ENCODE measurements at regions not wholly inside any gene's neighbourhood (a gene's known extent, or its start where the extent isn't known, plus 50 kb on each side); places are given as distances from the start of the nearest gene placed in this dataset.

DNA sequence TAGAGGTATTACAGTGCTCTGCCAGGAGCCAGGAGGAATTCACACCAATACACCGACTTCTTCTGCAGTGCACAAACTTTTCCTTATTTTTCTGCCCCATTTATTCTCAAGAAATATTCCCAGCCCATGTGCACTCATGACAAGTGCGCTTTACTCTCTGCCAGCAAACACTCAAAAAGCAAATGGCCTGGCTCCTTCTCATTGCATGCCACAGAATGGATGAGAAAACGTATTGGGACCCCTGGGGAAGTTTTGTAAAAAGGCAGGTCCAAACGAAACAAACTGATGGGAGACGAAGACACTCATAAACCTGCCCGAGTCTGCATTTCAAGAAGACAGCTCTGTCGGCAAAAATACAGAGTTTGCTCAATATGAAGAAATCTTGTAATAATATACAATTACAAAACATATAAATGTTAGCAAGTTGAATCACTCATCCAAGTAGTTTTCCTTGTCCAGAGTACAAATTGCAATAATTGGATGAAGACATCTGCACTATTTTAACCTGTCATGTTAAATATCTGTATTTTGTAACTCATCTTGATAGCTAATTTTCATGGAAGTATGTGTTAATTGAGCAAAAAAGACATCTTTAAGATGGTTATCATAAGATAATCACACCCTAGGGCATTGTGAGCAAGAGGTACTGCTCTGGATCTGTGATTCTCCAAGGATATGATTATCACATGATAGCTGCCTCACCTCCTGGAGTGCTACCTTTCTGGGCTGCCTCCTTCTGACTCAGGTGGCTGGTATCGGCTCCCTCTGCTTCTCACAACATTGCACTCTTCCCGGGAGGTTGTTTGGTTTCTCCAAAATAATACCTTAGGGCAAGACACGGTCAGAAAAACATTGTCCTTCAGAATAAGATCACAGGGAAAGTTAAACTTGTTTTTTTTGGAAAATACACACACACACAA, 260.8 kb upstream of the G2E3 start:
- Mint-ChIP-seq H3K4me3 (no peak overlapping the region), H3K27me3 (peaks cover 10% of the 10 kb centered on the region), H3K36me3 (no peaks in the 10 kb centered on the region), H3K9me3 (no peaks in the 10 kb centered on the region), H3K27ac (no peak overlapping the region), H3K4me1 (no peaks in the 10 kb centered on the region)
- no peak for ATAC-seq

DNA sequence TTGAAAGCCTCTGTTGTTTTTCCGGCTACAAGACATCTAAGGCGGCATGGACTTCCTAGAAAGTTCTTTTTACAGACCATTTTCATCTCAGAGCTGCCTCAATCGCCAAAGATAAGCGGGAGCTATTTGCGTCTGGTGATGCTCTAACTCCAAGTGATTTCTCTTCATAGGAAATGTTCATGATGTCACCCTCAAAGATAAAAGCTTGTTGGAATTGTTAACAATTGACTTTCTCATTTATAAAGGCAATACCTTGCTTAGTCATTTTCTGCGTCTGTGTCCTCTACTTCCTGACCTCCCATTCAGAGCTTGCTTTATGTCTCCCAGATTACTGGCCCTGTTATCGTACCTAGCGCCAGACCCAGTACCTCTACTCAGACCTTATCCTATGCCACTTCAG, 259.0 kb upstream of the G2E3 start:
- H3K4me3 Mint-ChIP-seq, result no peak overlapping the region
- H3K9me3 Mint-ChIP-seq, result no peaks in the 10 kb centered on the region

DNA sequence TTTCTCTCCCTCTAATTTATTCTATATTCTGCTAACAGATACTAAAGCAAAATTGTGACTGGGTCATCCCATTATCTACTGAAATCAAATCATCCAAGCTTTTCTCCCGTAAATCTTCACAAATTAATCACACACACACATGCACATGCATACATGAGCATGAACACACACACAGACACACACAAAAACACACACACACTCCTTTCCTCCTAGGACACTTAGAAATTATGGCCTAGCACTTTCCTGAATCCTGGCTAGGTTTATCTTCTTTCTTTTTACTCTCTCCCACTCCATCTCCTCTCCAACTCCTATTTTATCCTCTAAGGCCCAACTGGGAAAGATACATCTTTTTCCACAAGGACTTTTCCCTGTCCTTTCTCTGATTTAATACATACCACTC, 255.6 kb upstream of the G2E3 start:
- Mint-ChIP-seq H3K9me3 (no peaks in the 10 kb centered on the region), H3K27ac (no peak overlapping the region), H3K36me3 (no peaks in the 10 kb centered on the region), H3K4me3 (no peak overlapping the region), H3K27me3 (no peaks in the 10 kb centered on the region), H3K4me1 (no peaks in the 10 kb centered on the region)
- ATAC-seq, result no peak

More for the DNA sequence above, 259.0 kb upstream of the G2E3 start:
- H3K4me1 Mint-ChIP-seq, result no peaks in the 10 kb centered on the region
- H3K36me3 Mint-ChIP-seq, result no peaks in the 10 kb centered on the region
- ATAC-seq, result no peak
- no peak overlapping the region for H3K27ac Mint-ChIP-seq
- H3K27me3 Mint-ChIP-seq, result no peaks in the 10 kb centered on the region

DNA sequence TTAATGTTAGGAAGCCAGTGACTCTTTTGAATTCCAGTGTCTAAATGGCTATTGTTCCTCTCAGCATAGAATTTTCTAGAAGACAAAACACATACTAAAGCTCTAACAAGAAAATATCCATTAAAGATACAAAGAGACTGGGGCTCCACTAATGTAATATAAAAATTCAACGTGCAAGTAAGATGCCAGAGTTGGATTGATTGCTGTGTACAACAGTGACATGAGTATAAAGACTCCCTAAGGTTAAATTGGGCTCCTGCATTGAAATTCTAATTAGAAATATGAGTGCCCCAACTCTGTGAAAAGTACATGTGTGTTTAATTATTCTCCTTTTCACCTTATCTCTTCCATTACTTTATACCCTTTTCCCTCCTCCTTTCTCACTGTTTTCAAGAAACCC, 253.6 kb upstream of the G2E3 start:
- H3K4me3 Mint-ChIP-seq, result no peak overlapping the region

DNA sequence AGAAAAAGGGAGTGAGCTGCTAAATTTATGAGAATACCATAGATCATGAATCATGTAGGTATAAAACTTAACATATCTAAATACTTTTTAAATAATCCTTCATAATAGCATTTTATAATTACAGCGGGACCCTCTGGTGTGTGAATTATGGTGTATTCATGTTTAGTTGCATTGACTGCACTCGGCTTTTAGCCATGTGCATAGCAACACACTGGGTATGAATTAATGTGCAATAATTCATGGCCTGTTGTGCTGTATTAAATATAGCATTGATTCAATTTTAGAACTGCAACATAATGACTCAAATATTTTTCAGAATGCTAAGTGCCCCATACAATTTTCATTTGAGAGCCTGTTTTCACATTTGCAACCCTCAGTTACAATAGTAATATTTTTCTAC, 249.6 kb upstream of the G2E3 start:
- Mint-ChIP-seq H3K4me3 (no peak overlapping the region), H3K36me3 (no peaks in the 10 kb centered on the region), H3K4me1 (no peaks in the 10 kb centered on the region), H3K27ac (no peak overlapping the region), H3K9me3 (peaks cover 3% of the 10 kb centered on the region), H3K27me3 (no peaks in the 10 kb centered on the region)
- ATAC-seq, result no peak

More for the DNA sequence above, 253.6 kb upstream of the G2E3 start:
- ATAC-seq, result no peak
- Mint-ChIP-seq H3K27ac (no peak overlapping the region), H3K9me3 (no peaks in the 10 kb centered on the region), H3K4me1 (no peaks in the 10 kb centered on the region), H3K36me3 (no peaks in the 10 kb centered on the region), H3K27me3 (no peaks in the 10 kb centered on the region)

DNA sequence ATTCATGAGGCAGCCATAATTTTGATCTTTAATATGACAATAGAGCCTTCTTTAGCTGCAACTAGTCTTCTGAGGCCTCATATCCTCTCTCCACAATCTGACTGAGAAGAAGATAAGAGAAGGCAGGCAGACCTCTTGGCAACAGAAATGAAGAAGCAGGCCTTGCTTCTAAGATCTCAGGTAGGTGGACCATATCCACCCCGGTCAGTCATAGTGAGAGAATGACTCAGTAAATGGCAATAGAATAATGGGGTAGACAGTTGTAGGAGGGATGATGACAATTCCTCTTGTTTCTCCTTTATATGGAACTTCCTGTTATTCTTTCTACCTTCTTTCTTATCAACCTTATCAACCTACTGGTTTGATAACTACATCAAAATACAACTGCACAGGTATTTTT, 246.7 kb upstream of the G2E3 start:
- H3K36me3 Mint-ChIP-seq, result no peaks in the 10 kb centered on the region
- peaks cover 8% of the 10 kb centered on the region for H3K9me3 Mint-ChIP-seq
- no peaks in the 10 kb centered on the region for H3K4me1 Mint-ChIP-seq
- peak; percentile 58 for ATAC-seq
- H3K27me3 Mint-ChIP-seq, result no peaks in the 10 kb centered on the region
- no peak overlapping the region for H3K27ac Mint-ChIP-seq
- no peak overlapping the region for H3K4me3 Mint-ChIP-seq

DNA sequence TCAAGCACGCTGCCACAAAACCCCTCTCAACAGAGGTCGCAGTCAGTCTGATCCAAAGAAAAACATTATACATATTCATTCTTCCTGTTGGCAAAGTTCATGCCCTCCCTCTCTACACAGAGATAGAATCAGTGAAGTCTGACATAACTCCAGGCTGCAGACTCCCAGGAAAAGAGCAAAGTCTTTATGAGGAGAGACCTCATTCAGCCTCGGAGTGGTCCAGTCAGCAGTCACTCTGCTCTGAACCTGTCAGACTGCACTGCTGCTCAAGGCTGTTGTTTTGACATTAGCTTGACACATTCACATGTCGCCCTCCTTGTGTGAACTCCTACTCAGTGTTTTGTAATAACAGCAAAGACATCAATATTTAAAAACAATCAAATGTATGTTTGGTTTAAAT, 241.2 kb upstream of the G2E3 start:
- no peaks in the 10 kb centered on the region for H3K4me1 Mint-ChIP-seq
- H3K36me3 Mint-ChIP-seq, result no peaks in the 10 kb centered on the region
- no peak overlapping the region for H3K4me3 Mint-ChIP-seq
- no peaks in the 10 kb centered on the region for H3K27me3 Mint-ChIP-seq
- no peak for ATAC-seq
- H3K27ac Mint-ChIP-seq, result no peak overlapping the region
- peaks cover 8% of the 10 kb centered on the region for H3K9me3 Mint-ChIP-seq

DNA sequence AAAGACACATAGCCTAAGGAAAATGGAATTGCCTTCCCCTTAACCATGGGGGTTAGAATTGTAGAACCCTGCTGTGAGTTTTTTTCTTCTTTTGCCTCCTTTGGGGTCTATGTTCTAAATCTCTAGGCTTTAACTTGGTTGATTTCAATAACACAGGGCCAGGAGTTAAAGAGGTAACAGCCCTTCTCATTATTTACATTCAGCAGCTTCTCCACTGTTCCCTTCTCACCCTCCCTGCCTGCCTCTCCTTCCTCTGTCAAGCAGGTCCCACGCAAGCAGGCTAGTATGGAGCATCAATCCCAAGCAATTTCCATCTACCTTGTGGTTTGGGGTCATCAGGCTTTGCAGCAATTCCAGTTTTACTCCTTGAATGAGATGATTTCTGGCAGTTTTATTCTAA, 236.1 kb upstream of the G2E3 start:
- ATAC-seq, result no peak
- Mint-ChIP-seq H3K27ac (no peak overlapping the region), H3K4me1 (no peaks in the 10 kb centered on the region), H3K9me3 (no peaks in the 10 kb centered on the region), H3K27me3 (no peaks in the 10 kb centered on the region), H3K36me3 (no peaks in the 10 kb centered on the region), H3K4me3 (no peak overlapping the region)

DNA sequence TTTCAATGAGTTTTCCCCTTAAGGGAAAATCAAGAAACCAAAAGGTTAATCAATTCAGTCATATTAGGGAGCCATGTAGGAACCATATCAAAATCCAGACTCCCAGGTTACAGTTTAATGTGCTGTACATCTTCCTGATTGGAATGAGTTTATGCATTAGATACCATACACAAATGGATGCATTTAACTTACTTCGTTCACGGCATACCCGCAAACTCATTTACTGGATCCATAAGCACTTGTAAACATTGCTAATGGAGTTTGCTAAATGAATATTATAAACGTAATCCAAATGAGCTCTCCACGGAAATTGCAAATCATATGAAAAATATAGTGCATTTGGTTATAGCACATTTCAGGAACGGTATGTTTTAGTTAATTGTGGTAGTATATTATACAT, 228.9 kb upstream of the G2E3 start:
- Mint-ChIP-seq H3K27ac (no peak overlapping the region), H3K4me1 (no peaks in the 10 kb centered on the region), H3K9me3 (no peaks in the 10 kb centered on the region), H3K36me3 (no peaks in the 10 kb centered on the region), H3K27me3 (peaks cover 16% of the 10 kb centered on the region), H3K4me3 (no peak overlapping the region)
- no peak for ATAC-seq

DNA sequence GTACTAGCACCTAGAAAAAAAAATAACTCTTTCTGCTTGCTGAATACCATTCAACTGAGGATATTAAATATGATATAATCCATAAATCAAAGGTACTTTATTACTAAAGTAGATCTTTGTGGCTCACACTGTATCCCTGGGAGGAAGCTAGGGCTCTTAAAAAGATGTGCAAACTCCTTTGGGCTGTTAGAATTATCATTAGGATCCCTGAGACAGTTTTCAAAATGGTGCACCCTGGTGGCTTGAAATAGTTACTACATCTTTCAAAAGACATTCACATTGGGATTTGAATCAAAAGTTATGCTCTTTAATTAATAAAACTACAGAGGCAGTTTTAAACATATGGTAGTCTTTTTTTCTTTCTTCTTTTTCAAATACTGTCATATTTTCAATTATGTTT, 228.5 kb upstream of the G2E3 start:
- no peaks in the 10 kb centered on the region for H3K36me3 Mint-ChIP-seq
- no peak overlapping the region for H3K4me3 Mint-ChIP-seq
- no peaks in the 10 kb centered on the region for H3K4me1 Mint-ChIP-seq
- H3K9me3 Mint-ChIP-seq, result no peaks in the 10 kb centered on the region
- no peak overlapping the region for H3K27ac Mint-ChIP-seq
- no peak for ATAC-seq
- H3K27me3 Mint-ChIP-seq, result peaks cover 16% of the 10 kb centered on the region

DNA sequence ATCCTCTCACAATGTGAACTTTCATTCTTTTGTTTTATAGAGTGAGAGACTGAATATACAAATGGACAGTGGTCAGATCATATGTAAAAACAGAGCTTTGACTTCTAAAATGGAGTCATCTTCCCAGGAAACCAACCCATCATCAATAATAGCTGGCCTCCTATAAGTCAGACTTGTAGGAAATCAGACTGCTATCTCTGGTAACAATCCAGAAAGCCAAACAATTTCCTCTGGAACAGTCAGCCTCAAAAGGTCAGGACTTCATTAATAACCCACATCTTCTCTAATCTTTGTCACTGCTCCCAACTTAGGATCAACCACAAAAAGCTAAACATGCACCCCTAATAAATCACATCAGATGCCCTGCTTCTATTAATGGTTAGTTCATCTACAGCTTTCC, 227.9 kb upstream of the G2E3 start:
- Mint-ChIP-seq H3K36me3 (no peaks in the 10 kb centered on the region), H3K9me3 (no peaks in the 10 kb centered on the region), H3K4me3 (no peak overlapping the region), H3K4me1 (no peaks in the 10 kb centered on the region), H3K27me3 (peaks cover 16% of the 10 kb centered on the region), H3K27ac (no peak overlapping the region)
- no peak for ATAC-seq

DNA sequence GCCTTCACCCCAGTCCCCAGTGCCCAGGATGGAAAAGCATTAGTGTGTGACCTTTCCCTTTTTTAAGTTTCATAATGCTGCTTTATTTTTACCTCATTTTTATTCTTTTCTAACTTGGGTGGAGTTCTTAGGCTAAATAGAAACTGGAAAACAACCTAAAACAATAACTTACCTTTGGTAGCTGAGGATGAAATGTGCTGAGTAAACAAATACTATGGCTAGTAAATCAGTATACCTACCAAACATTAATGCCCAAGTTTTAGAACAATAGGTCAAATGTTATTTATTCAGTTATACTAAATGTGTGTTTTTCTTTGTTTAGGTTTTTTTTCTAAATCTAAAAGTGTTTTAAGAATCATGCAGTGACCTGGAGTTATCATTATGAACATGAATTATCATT, 226.6 kb upstream of the G2E3 start:
- Mint-ChIP-seq H3K27me3 (peaks cover 16% of the 10 kb centered on the region), H3K27ac (no peak overlapping the region), H3K9me3 (no peaks in the 10 kb centered on the region), H3K36me3 (no peaks in the 10 kb centered on the region), H3K4me3 (no peak overlapping the region), H3K4me1 (no peaks in the 10 kb centered on the region)
- no peak for ATAC-seq

DNA sequence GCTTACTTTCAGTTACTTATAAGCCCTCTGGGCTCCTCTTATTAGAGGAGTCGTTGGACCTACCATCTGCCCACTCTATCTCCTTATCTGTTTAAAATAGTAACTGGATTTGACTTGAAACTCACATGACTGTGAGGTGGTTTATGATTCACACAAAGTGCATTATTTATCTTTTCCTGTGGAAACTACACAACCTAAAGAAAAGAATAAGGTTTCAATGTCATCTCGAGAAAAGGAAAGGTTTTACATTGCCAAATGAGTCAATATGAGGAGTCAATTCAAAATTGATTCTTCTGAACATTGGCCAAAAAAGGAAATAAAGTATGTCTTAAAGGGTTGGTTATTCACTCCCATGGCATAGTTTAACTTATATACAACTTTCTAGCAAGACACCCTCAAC, 225.0 kb upstream of the G2E3 start:
- Mint-ChIP-seq H3K9me3 (no peaks in the 10 kb centered on the region), H3K36me3 (no peaks in the 10 kb centered on the region), H3K27me3 (peaks cover 16% of the 10 kb centered on the region), H3K4me3 (no peak overlapping the region), H3K27ac (no peak overlapping the region), H3K4me1 (no peaks in the 10 kb centered on the region)
- no peak for ATAC-seq

DNA sequence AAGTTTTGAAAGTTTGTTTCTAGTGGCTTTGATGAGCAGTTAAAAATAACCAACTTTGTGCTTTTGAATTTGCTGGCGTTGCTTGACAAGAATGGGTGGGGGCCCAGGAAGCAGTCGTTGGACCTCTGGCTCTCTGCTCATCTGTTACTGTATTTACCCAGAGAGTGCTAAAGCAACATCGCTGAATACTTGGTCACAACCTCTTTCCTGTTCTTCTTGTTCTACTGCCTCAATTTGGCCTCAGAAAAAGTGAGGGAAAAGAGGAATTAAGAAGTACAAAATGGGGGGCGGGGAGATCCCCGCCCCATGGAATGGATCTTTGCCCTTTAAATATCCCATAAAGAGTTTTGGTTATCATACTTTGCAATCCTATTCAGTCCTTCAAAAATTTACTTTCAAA, 221.5 kb upstream of the G2E3 start:
- Mint-ChIP-seq H3K4me1 (no peaks in the 10 kb centered on the region), H3K36me3 (no peaks in the 10 kb centered on the region), H3K4me3 (no peak overlapping the region), H3K27ac (no peak overlapping the region), H3K9me3 (no peaks in the 10 kb centered on the region), H3K27me3 (peaks cover 16% of the 10 kb centered on the region)
- no peak for ATAC-seq

DNA sequence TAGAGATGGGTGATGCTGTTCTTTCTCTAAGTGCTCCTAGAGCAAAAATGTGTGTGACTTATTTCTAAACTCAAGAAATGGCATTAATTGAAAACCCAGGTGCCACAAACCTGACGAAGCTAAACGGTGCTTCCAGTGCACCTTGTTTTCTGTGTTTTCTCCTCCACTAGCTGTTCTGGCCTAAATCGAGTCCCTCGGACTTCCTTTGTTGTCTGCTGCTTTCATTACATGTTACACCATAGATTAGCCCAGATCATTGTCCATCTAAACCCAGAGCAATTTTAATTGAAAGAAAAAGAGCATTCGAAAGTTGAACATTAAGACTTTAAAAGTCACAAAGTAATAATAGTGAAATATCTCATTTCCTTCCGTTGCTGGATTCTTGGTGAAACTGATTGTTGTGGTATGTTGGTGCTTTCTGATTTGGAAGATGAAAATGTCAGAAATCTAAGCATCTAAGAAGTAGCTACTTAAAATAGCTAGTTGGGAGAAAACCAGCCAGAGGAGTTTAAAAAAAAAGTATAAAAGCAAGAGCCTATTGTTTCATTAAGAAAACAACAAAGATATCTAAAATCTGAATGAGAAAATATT, 219.6 kb upstream of the G2E3 start:
- no peak for ATAC-seq
- H3K27ac Mint-ChIP-seq, result no peak overlapping the region
- H3K4me1 Mint-ChIP-seq, result no peaks in the 10 kb centered on the region
- no peak overlapping the region for H3K4me3 Mint-ChIP-seq
- no peaks in the 10 kb centered on the region for H3K36me3 Mint-ChIP-seq
- H3K9me3 Mint-ChIP-seq, result no peaks in the 10 kb centered on the region
- peaks cover 3% of the 10 kb centered on the region for H3K27me3 Mint-ChIP-seq

DNA sequence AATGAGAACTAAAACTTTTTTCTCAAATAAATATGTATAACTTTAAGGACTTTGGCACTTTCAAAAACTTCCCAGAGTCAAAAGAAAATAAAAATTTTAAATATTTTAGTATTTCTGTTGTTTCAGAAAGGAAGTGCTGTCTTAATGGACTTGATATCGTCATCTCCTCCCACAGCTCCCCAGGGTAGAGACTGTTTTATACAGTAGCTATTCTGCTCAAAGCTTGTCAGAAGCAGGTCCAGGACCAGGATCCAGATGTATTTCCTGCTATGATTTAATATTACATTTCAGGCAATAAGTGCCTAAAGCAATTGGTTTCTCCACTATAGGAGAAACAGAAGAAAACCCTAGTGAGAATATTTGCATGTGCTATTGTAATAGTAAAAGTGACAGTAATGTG, 218.5 kb upstream of the G2E3 start:
- Mint-ChIP-seq H3K27me3 (no peaks in the 10 kb centered on the region), H3K4me3 (no peak overlapping the region), H3K4me1 (no peaks in the 10 kb centered on the region)

More for the DNA sequence above, 218.5 kb upstream of the G2E3 start:
- Mint-ChIP-seq H3K9me3 (no peaks in the 10 kb centered on the region), H3K27ac (no peak overlapping the region), H3K36me3 (no peaks in the 10 kb centered on the region)
- ATAC-seq, result no peak

Data from stimulated activated memory B cell treated with anti-CD40 and anti-IgM and Interleukin-4, amounts not matched to agents 10 μg/mL and 1 μg/mL and 100 μg/mL, for 72 hours (primary cell).